Panc1 (cell line): ENCODE measurements at regions not wholly inside any gene's neighbourhood (a gene's known extent, or its start where the extent isn't known, plus 50 kb on each side); places are given as distances from the start of the nearest gene placed in this dataset.

Experiments used
- POLR2AphosphoS5 ChIP-seq: IDR thresholded peaks from 2 replicates; pipeline ENCODE4 v1.6.1; 2012; ENCODE audit warnings: mild to moderate bottlenecking, low read depth, low read length, moderate library complexity
- TF ChIP-seq, protein P1 (sequence below): fragments of 450-650 bp; IDR thresholded peaks from 2 replicates; pipeline ENCODE4 v1.5.1; 2017; ENCODE audit warnings: mild to moderate bottlenecking

DNA sequence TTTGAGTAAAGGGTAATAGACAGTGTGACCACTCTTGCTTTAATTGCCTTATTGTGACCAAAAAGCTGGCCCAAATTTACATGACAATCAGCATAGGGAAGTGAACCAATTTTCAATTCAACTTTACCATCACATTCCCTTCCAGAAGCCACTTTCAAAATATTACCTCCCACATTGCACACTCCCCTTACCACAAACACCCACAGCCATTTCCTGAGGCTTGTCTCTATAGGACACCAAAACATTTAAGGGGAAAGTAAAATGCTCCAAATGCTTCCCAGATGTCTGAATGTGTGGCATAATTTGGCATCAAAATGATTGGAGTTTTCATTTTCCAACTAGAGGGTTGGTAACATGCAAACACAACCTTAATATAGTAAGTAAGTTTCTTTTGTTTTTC, 616.1 kb downstream of the SLC4A3 start:
- TF ChIP-seq, protein P1, sequence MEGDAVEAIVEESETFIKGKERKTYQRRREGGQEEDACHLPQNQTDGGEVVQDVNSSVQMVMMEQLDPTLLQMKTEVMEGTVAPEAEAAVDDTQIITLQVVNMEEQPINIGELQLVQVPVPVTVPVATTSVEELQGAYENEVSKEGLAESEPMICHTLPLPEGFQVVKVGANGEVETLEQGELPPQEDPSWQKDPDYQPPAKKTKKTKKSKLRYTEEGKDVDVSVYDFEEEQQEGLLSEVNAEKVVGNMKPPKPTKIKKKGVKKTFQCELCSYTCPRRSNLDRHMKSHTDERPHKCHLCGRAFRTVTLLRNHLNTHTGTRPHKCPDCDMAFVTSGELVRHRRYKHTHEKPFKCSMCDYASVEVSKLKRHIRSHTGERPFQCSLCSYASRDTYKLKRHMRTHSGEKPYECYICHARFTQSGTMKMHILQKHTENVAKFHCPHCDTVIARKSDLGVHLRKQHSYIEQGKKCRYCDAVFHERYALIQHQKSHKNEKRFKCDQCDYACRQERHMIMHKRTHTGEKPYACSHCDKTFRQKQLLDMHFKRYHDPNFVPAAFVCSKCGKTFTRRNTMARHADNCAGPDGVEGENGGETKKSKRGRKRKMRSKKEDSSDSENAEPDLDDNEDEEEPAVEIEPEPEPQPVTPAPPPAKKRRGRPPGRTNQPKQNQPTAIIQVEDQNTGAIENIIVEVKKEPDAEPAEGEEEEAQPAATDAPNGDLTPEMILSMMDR: no peak
- TF ChIP-seq POLR2AphosphoS5: no peak
